ENCODE measurements at regions not wholly inside any gene's neighbourhood (a gene's known extent, or its start where the extent isn't known, plus 50 kb on each side); places are given as distances from the start of the nearest gene placed in this dataset.

DNA sequence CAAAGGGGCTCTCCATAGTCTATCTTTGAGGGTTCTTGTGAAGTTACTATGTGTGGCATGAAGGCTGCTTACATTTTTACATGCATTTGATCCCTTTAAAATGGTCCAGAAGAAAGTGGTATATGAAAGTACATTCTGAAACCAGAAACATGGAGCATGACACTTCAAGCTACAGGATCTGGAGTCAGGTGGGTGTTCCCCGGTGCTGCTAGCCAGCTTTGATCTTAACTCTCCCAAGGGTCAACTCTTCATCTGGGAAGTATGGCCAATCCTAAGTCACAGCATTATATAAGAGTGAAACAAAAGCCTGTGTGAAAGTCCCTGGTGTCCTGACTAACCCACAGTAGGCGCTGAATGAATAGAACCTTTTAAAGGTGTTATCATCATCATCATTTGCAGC, 91.0 kb upstream of the TAS2R1 start:
- Histone ChIP-seq H3K4me1 (no peaks in the 10 kb centered on the region), H2AFZ (replicated peaks) (no peak overlapping the region), H3K27me3 (no peaks in the 10 kb centered on the region), H3F3A (ENCODE audit: low read depth) (no peaks in the 10 kb centered on the region), H3K4me3 (no peak overlapping the region), H3K79me2 (ENCODE audit: low read depth) (no peaks in the 10 kb centered on the region), H3K9me3 (ENCODE audit: low read depth) (no peaks in the 10 kb centered on the region), H3K36me3 (no peaks in the 10 kb centered on the region), H3K4me2 (no peak overlapping the region), H3K9ac (no peak overlapping the region), H3K27ac (no peak overlapping the region), H4K20me1 (ENCODE audit: low read depth) (no peaks in the 10 kb centered on the region)
- H3K9me3 Mint-ChIP-seq: peaks cover 6% of the 10 kb centered on the region
- no peaks in the 10 kb centered on the region for H3K27me3 Mint-ChIP-seq (ENCODE audit: insufficient read depth, low read depth)
- no peaks in the 10 kb centered on the region for H3K4me1 Mint-ChIP-seq
- TF ChIP-seq EZH2 (IDR thresholded peaks at IDR 0.05) (no peak), EZH2phosphoT487 (IDR thresholded peaks at IDR 0.05) (no peak)
- TF ChIP-seq, protein P1, sequence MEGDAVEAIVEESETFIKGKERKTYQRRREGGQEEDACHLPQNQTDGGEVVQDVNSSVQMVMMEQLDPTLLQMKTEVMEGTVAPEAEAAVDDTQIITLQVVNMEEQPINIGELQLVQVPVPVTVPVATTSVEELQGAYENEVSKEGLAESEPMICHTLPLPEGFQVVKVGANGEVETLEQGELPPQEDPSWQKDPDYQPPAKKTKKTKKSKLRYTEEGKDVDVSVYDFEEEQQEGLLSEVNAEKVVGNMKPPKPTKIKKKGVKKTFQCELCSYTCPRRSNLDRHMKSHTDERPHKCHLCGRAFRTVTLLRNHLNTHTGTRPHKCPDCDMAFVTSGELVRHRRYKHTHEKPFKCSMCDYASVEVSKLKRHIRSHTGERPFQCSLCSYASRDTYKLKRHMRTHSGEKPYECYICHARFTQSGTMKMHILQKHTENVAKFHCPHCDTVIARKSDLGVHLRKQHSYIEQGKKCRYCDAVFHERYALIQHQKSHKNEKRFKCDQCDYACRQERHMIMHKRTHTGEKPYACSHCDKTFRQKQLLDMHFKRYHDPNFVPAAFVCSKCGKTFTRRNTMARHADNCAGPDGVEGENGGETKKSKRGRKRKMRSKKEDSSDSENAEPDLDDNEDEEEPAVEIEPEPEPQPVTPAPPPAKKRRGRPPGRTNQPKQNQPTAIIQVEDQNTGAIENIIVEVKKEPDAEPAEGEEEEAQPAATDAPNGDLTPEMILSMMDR (IDR thresholded peaks at IDR 0.05): no peak
- H3K4me3 Mint-ChIP-seq: no peak overlapping the region
- no peaks in the 10 kb centered on the region for H3K36me3 Mint-ChIP-seq
- no peak overlapping the region for H3K27ac Mint-ChIP-seq
- no peak for DNase-seq (ENCODE audit: low spot score)

DNA sequence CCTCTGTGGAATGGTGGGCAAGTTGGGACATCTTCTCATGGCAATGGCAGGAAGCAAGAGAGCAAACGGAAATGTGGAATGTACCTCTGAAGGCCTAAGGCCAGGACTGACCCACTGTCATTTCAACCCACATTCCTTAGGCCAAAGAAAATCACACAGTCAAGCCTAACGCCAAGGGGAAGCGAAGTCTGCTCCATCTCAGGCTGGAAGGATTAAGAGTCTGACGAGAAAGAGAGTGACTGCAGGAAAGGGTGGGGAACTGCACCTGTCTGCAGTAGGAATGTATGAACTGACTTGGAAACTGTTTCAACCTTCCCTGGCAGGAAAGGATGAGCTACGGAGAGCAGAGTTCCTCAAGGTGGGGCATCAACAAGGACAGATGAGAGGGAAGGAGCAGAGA, 90.2 kb upstream of the TAS2R1 start:
- no peak overlapping the region for H3K4me3 Mint-ChIP-seq
- H3K27me3 Mint-ChIP-seq (ENCODE audit: insufficient read depth, low read depth): peaks cover 4% of the 10 kb centered on the region
- Histone ChIP-seq H3K4me2 (no peak overlapping the region), H3K9me3 (ENCODE audit: low read depth) (no peaks in the 10 kb centered on the region), H2AFZ (replicated peaks) (no peak overlapping the region), H3F3A (ENCODE audit: low read depth) (no peaks in the 10 kb centered on the region), H3K27ac (no peak overlapping the region), H3K79me2 (ENCODE audit: low read depth) (no peaks in the 10 kb centered on the region), H3K4me1 (no peaks in the 10 kb centered on the region), H3K27me3 (no peaks in the 10 kb centered on the region), H3K36me3 (no peaks in the 10 kb centered on the region), H4K20me1 (ENCODE audit: low read depth) (no peaks in the 10 kb centered on the region), H3K9ac (no peak overlapping the region), H3K4me3 (no peak overlapping the region)
- DNase-seq (ENCODE audit: low spot score): no peak
- no peak overlapping the region for H3K27ac Mint-ChIP-seq
- no peaks in the 10 kb centered on the region for H3K4me1 Mint-ChIP-seq
- peaks cover 6% of the 10 kb centered on the region for H3K9me3 Mint-ChIP-seq
- TF ChIP-seq, protein P1 (IDR thresholded peaks at IDR 0.05): no peak
- TF ChIP-seq EZH2 (IDR thresholded peaks at IDR 0.05) (no peak), EZH2phosphoT487 (IDR thresholded peaks at IDR 0.05) (no peak)
- no peaks in the 10 kb centered on the region for H3K36me3 Mint-ChIP-seq

DNA sequence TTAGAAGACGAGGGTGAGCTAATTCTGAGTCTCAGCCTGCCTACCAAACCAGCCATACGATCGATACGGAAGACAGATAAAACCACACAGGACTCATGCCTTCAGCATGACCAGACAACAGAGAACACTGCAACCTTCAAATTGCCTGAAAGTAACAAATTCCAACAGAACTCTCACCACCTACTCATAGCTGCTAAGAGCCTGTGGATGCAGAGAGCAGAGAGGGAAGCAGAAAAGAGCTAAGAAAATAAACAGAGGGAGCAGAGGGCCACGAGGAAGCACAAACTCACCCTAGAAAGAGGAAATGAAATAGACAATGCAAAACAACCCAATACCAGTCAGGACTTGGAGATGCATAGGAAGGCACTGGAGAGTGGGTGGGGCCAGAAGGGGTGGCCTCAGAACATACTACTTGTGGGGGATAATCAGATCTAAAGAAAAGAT, 86.7 kb upstream of the TAS2R1 start:
- Mint-ChIP-seq H3K4me3 (no peak overlapping the region), H3K27ac (no peak overlapping the region), H3K4me1 (peaks cover 15% of the 10 kb centered on the region), H3K27me3 (ENCODE audit: insufficient read depth, low read depth) (peaks cover 6% of the 10 kb centered on the region), H3K9me3 (peaks cover 3% of the 10 kb centered on the region), H3K36me3 (no peaks in the 10 kb centered on the region)
- Histone ChIP-seq H3K4me3 (no peak overlapping the region), H3K27me3 (no peaks in the 10 kb centered on the region), H3K27ac (no peak overlapping the region), H3K9me3 (ENCODE audit: low read depth) (no peaks in the 10 kb centered on the region), H3K9ac (no peak overlapping the region), H3K4me2 (no peak overlapping the region), H2AFZ (replicated peaks) (no peak overlapping the region), H3K4me1 (no peaks in the 10 kb centered on the region), H3F3A (ENCODE audit: low read depth) (no peaks in the 10 kb centered on the region), H4K20me1 (ENCODE audit: low read depth) (no peaks in the 10 kb centered on the region), H3K79me2 (ENCODE audit: low read depth) (no peaks in the 10 kb centered on the region), H3K36me3 (no peaks in the 10 kb centered on the region)
- DNase-seq (ENCODE audit: low spot score): no peak
- TF ChIP-seq, protein P1 (IDR thresholded peaks at IDR 0.05): no peak
- TF ChIP-seq EZH2 (IDR thresholded peaks at IDR 0.05): no peak
- no peak for TF ChIP-seq EZH2phosphoT487 (IDR thresholded peaks at IDR 0.05)

All from neural progenitor cell (in vitro differentiated cells).